ENCODE measurements at regions not wholly inside any gene's neighbourhood (a gene's known extent, or its start where the extent isn't known, plus 50 kb on each side); places are given as distances from the start of the nearest gene placed in this dataset.
"Not testable (repeated sequence)": the region's sequence is repeated elsewhere in the genome, so short reads cannot be mapped to it uniquely, and the experiment has no call there.

DNA sequence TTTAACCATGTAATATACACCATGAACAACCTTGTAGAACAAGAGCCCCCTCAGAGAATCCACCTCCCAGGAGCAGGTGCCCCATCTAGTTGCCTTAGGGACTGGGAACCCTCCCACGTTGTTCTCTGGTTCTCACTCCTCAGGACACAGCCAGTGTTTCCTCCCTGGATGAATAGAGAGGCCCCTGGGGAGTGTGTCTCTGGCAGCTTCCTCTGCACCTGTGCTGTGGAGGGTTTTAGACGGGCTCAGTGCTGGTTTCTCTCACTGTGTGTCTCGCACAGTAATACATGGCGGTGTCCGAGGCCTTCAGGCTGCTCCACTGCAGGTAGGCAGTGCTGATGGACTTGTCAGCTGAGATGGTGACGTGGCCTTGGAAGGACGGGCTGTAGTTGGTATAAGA, 581.3 kb downstream of the TMEM121 start:
- H3K9ac ChIP-seq = no peak overlapping the region
- no peaks in the 10 kb centered on the region for H3K4me1 ChIP-seq
- no peaks in the 10 kb centered on the region for H3K36me3 ChIP-seq
- no peaks in the 10 kb centered on the region for H4K20me1 ChIP-seq
- no peaks in the 10 kb centered on the region for H3K27me3 ChIP-seq
- no peaks in the 10 kb centered on the region for H3K9me3 ChIP-seq (replicated peaks in 1 of 11)
- TF ChIP-seq Cebpa-rat (IDR thresholded peaks at IDR 0.05) = no peak
- H3K4me2 ChIP-seq = no peak overlapping the region
- no peak overlapping the region for H3K27ac ChIP-seq
- no peak overlapping the region for H3K4me3 ChIP-seq

DNA sequence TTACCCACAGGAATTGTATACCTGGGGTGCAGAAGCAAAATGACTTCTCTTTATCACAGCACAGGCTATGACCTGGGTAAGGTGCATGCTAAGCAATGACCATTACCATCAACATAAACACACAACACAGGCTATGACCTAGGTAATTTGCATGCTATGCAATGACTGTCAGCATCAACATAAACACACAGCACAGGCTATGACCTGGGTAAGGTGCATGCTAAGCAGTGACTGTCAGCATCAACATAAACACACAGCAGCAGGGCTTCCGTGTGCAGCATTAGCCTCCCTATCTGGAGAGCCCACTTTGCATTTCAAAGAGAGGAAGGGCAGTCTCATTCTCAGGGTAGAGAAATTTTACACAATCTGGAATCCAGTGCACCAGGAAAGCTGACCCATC, 583.0 kb downstream of the TMEM121 start:
- TF ChIP-seq Cebpa-rat (IDR thresholded peaks at IDR 0.05) = no peak
- H3K27ac ChIP-seq = no peak overlapping the region
- no peak overlapping the region for H3K9ac ChIP-seq
- H3K36me3 ChIP-seq = no peaks in the 10 kb centered on the region
- no peak overlapping the region for H3K4me3 ChIP-seq
- no peaks in the 10 kb centered on the region for H3K4me1 ChIP-seq
- no peak overlapping the region for H3K4me2 ChIP-seq
- no peaks in the 10 kb centered on the region for H4K20me1 ChIP-seq
- no peaks in the 10 kb centered on the region for H3K9me3 ChIP-seq (replicated peaks in 1 of 11)
- no peaks in the 10 kb centered on the region for H3K27me3 ChIP-seq

DNA sequence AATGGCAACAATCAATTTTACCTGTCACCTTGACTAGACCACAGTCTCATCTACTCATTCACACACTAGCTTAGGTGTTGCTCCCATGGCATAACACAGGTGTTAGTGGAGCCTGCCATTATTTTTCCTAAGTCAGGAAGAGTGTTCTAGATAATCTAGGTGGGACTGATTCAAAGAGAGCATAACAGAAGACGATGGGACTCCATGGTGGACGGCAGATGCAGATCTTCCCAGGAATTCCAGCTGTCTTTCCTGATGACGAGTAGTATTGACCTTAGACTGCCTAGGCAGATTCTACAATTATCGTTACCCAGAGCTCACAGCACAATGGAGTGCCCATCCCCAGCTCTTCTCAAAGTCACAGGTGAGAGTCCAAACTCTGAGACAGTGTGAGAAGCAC, 589.0 kb downstream of the TMEM121 start:
- H3K4me1 ChIP-seq = peaks cover 0 to 50% (median 29%) of the 10 kb centered on the region in 10 experiments; a peak in 15 of 20 replicates
- no peaks in the 10 kb centered on the region for H4K20me1 ChIP-seq
- no peak overlapping the region for H3K27ac ChIP-seq
- H3K27me3 ChIP-seq = no peaks in the 10 kb centered on the region
- no peak for TF ChIP-seq Cebpa-rat (IDR thresholded peaks at IDR 0.05)
- H3K36me3 ChIP-seq = no peaks in the 10 kb centered on the region
- no peaks in the 10 kb centered on the region for H3K9me3 ChIP-seq (replicated peaks in 1 of 11)
- H3K4me3 ChIP-seq = no peak overlapping the region
- H3K4me2 ChIP-seq = peak overlapping the region in 5 of 11 experiments; percentile 23 to 50 (median 31); a peak in 7 of 22 replicates
- H3K9ac ChIP-seq = no peak overlapping the region

DNA sequence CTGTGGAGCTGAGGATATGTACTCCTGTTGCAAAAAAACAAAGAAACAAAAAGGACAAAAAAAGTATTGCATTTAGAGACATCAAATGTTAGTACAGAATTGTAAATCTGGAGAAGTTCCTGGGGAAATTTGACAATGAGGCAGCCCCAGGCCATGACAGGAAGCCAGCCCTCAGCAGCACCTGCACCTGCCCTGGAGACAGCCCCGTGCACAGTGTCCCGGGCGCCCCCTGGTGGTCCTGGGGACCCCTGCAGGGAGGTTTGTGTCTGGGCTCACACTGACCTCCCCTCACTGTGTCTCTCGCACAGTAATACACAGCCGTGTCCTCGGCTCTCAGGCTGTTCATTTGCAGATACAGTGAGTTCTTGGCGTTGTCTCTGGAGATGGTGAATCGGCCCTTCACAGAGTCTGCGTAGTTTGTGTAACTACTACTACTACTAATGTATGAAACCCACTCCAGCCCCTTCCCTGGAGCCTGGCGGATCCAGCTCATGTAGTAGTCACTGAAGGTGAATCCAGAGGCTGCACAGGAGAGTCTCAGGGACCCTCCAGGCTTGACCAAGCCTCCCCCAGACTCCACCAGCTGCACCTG, 590.1 kb downstream of the TMEM121 start:
- not testable (repeated sequence) for H3K9me3 ChIP-seq (replicated peaks in 1 of 11); H3K4me3 ChIP-seq; H3K9ac ChIP-seq; H3K36me3 ChIP-seq; H4K20me1 ChIP-seq; H3K27me3 ChIP-seq
- Histone ChIP-seq H3K4me2 (peak overlapping the region in 10 of 11 experiments; percentile 14 to 69 (median 51); a peak in 14 of 22 replicates), H3K4me1 (peaks cover 0 to 54% (median 32%) of the 10 kb centered on the region in 10 experiments; a peak in 15 of 20 replicates), H3K27ac (peak overlapping the region in 1 of 11 experiments; percentile 58; a peak in 2 of 22 replicates)

DNA sequence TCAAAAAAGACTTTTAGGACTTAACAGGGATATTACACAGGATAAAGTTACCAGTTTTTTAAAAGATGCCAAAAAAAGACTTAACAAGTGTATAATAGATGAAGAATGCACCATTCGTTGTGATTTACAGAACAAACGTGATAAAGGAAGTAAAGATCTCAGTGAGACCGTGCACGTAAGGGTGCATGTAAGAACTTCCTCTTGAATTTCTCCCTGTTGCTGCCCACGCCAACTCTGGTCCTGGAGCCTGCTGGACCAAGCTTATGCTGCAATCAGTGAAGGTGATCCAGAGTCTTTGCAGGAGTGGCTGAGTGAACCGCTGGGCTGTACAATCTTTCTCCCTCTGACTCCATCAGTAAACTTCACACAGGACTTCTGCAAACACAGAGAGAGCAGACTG, 593.7 kb downstream of the TMEM121 start:
- Histone ChIP-seq H3K27me3 (no peaks in the 10 kb centered on the region), H3K4me2 (peak overlapping the region in 10 of 11 experiments; percentile 5 to 59 (median 43); a peak in 15 of 22 replicates), H3K4me1 (peaks cover 0 to 64% (median 38%) of the 10 kb centered on the region in 10 experiments; a peak in 15 of 20 replicates), H3K4me3 (no peak overlapping the region), H4K20me1 (no peaks in the 10 kb centered on the region), H3K27ac (no peak overlapping the region), H3K9ac (no peak overlapping the region), H3K36me3 (no peaks in the 10 kb centered on the region), H3K9me3 (replicated peaks in 1 of 11) (no peaks in the 10 kb centered on the region)
- no peak for TF ChIP-seq Cebpa-rat (IDR thresholded peaks at IDR 0.05)

DNA sequence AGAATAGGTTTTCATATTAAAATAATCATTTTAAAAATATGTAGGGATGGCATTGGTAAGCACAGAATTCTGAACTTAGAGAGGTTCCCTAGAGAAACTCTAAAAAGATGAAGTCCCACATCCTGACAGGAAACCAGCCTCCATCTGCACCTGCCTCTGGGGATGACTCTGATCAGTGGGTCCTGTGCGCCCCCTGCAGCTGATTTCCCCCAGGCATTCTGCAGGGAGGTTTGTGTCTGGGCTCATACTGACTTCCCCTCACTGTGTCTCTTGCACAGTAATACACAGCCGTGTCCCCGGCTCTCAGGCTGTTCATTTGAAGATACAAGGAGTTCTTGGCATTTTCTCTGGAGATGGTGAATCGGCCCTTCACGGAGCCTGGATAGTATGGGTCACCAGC, 602.9 kb downstream of the TMEM121 start:
- H3K4me3 ChIP-seq = no peak overlapping the region
- no peaks in the 10 kb centered on the region for H3K9me3 ChIP-seq (replicated peaks in 1 of 11)
- no peak for TF ChIP-seq Cebpa-rat (IDR thresholded peaks at IDR 0.05)
- H3K27ac ChIP-seq = peak overlapping the region in 5 of 11 experiments; percentile 9 to 48 (median 37); a peak in 3 of 22 replicates
- H3K4me1 ChIP-seq = peaks cover 0 to 38% (median 25%) of the 10 kb centered on the region in 10 experiments; a peak in 15 of 20 replicates
- no peaks in the 10 kb centered on the region for H4K20me1 ChIP-seq
- no peaks in the 10 kb centered on the region for H3K27me3 ChIP-seq
- H3K9ac ChIP-seq = peak overlapping the region in 1 of 11 experiments; percentile 44; a peak in 1 of 22 replicates
- peak overlapping the region in 8 of 11 experiments; percentile 37 to 84 (median 66); a peak in 16 of 22 replicates for H3K4me2 ChIP-seq
- H3K36me3 ChIP-seq = no peaks in the 10 kb centered on the region

DNA sequence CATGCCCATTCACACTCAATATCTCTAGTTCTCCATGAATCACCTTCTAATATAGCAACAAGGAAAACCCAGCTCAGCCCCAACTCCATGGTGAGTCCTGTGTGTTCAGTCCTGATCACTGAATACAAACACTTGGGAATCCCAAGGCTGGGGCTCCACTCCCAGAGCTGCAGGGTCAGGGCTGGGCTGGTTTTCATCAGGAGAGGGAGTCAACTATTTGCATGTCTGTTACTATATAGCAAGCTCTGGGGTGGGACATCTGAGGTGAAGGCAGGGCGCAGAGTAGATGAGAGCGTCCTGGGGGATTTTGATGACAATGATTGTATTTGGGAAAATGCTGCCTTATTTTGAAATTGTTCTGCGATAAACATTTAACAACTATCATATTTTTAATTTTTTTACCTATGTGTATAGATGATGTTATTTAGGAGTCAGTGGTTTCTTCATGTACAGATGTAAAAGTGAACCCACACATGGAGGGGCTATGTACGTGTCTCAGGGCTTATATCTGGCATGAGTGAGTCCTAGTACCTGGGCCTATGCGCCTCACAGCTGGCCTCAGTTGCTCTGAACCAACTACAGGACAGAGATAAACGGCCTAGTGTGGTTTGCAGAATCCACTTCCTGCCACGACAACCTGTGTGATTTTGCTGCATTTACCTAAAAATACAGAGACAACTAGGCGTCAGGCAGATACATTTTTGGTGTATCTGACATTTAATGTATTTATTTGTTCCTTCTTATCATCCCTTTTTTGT, 603.7 kb downstream of the TMEM121 start:
- not testable (repeated sequence) for H3K9me3 ChIP-seq (replicated peaks in 1 of 11); H3K36me3 ChIP-seq; H4K20me1 ChIP-seq; H3K27me3 ChIP-seq; H3K4me3 ChIP-seq
- H3K4me1 ChIP-seq = peaks cover 0 to 36% (median 25%) of the 10 kb centered on the region in 10 experiments; a peak in 15 of 20 replicates
- H3K27ac ChIP-seq = peak overlapping the region in 1 of 11 experiments; percentile 19; a peak in 1 of 22 replicates
- H3K4me2 ChIP-seq = peak overlapping the region in 8 of 11 experiments; percentile 37 to 84 (median 66); a peak in 15 of 22 replicates
- peak overlapping the region in 1 of 11 experiments; percentile 44; a peak in 1 of 22 replicates for H3K9ac ChIP-seq

DNA sequence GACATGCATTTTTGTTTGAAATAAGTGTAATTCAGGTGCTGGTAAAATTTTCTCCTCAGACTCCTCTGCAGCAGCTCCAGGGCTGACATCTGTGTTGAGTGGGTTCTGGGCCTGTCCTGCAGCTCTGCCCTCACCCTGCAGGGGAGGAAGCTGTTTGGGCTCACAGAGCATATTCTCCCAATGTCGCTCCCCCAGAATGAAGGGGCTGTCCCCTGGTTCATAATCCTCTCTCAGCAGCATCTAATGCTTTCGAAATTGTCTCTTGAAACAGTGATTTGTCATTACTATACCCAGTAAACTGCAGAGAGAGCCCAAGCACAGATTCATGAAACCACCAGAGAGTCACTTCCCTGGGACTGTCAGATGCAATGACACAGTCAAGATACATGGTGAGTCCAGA, 606.7 kb downstream of the TMEM121 start:
- not testable (repeated sequence) for H3K4me3 ChIP-seq; H3K36me3 ChIP-seq; H3K27ac ChIP-seq; H4K20me1 ChIP-seq; H3K27me3 ChIP-seq; H3K9me3 ChIP-seq (replicated peaks in 1 of 11); H3K9ac ChIP-seq; H3K4me2 ChIP-seq
- H3K4me1 ChIP-seq = peaks cover 0 to 24% (median 22%) of the 10 kb centered on the region in 10 experiments; a peak in 15 of 20 replicates

DNA sequence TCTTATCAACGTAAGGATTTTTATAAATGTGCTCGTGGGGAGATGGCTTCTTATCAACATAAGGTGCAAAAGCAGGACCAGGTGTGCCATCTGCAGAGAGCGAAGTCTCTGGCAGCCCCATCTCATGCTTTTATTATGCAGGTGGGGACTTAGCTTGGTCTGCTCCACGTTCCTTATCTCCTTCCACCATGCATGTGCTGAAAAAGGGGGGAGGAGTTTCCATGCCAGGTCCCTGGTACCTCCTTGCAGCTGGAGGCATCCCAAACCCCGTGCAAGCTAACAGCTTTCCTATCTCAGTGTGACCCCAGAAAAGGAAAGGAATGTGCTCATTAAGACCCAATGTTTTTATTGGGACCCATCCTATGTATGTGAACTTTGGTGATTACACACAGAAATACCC, 608.5 kb downstream of the TMEM121 start:
- no peak overlapping the region for H3K9ac ChIP-seq
- H3K36me3 ChIP-seq = no peaks in the 10 kb centered on the region
- peaks cover 0 to 7% (median 5%) of the 10 kb centered on the region in 10 experiments; a peak in 13 of 20 replicates for H3K4me1 ChIP-seq
- no peak overlapping the region for H3K4me2 ChIP-seq
- no peaks in the 10 kb centered on the region for H4K20me1 ChIP-seq
- no peak overlapping the region for H3K4me3 ChIP-seq
- no peak for TF ChIP-seq Cebpa-rat (IDR thresholded peaks at IDR 0.05)
- no peaks in the 10 kb centered on the region for H3K9me3 ChIP-seq (replicated peaks in 1 of 11)
- H3K27me3 ChIP-seq = no peaks in the 10 kb centered on the region
- no peak overlapping the region for H3K27ac ChIP-seq

All from BLaER1 treated with 17β-estradiol and CSF1 and Interleukin-3, amounts not matched to agents 10 nM and 100 nM (cell line).